HEK293 (cell line): ENCODE measurements at regions not wholly inside any gene's neighbourhood (a gene's known extent, or its start where the extent isn't known, plus 50 kb on each side); places are given as distances from the start of the nearest gene placed in this dataset.

ENCODE experiments used
- CTCF ChIA-PET: fragments of 350-600 bp; formaldehyde crosslinking; extraction: SDS; loops from one replicate; lab custom pipeline; 2021; ENCODE audit warnings: antibody characterized with exemption; lab: Yijun Ruan, JAX
- POLR2A ChIA-PET: fragments of 300-600 bp; formaldehyde crosslinking; extraction: SDS; loops from one replicate; lab custom pipeline; 2020; ENCODE audit warnings: antibody characterized with exemption, inconsistent platforms; lab: Yijun Ruan, JAX
- H3K27ac ChIP-seq: fragments of 200-500 bp; sonication (Bioruptor generic); 2 replicates; pipeline ENCODE4 v1.5.1; 2014; ENCODE audit warnings: low read depth, low read length, control low read depth, inconsistent platforms; ENCODE audit errors: extremely low read depth
- H3K36me3 ChIP-seq, 2 experiments: fragments of 200-500 bp in 1 of 2; sonication (Bioruptor generic) in 1 of 2; 1 replicate in 1 of 2; 2 replicates in 1 of 2; pipeline ENCODE4 v1.5.1; 2014 to 2017; ENCODE audit warnings: inconsistent platforms in 2 of 2, low read length in 2 of 2; ENCODE audit not compliant: control insufficient read depth in 2 of 2, insufficient read depth in 1 of 2
- H3K4me1 ChIP-seq: fragments of 200-500 bp; sonication (Bioruptor generic); 2 replicates; pipeline ENCODE4 v1.5.1; 2014; ENCODE audit warnings: mild to moderate bottlenecking, low read length, inconsistent platforms; ENCODE audit not compliant: control insufficient read depth, insufficient read depth
- H3K4me3 ChIP-seq: 2 replicates; pipeline ENCODE4 v1.5.1; 2011; ENCODE audit warnings: low read depth, mild to moderate bottlenecking, control low read depth, low read length, moderate library complexity
- H3K9me3 ChIP-seq: fragments of 200-500 bp; sonication (Bioruptor generic); 2 replicates; pipeline ENCODE4 v1.5.1; 2014; ENCODE audit warnings: low read depth, low read length, inconsistent platforms; ENCODE audit not compliant: control insufficient read depth, insufficient read depth
- AEBP2 ChIP-seq: fragments of 450-650 bp; formaldehyde crosslinking; IDR thresholded peaks from 2 replicates; pipeline ENCODE4 v1.5.1; 2016; ENCODE audit warnings: missing biosample characterization, missing genetic modification characterization, borderline replicate concordance
- BCL6B ChIP-seq: fragments of 450-650 bp; formaldehyde crosslinking; IDR thresholded peaks from 2 replicates; pipeline ENCODE4 v1.5.1; 2017; ENCODE audit warnings: missing biosample characterization, missing genetic modification characterization
- HOXC10 ChIP-seq: sonication (generic); formaldehyde crosslinking; IDR thresholded peaks from 2 replicates; pipeline ENCODE4 v1.8.1; 2023; ENCODE audit warnings: mild to moderate bottlenecking, missing genetic modification reagents
- KLF7 ChIP-seq: fragments of 450-650 bp; formaldehyde crosslinking; IDR thresholded peaks from 2 replicates; pipeline ENCODE4 v1.5.1; 2016; ENCODE audit warnings: missing biosample characterization, missing genetic modification characterization, borderline replicate concordance
- PRDM6 ChIP-seq: fragments of 450-650 bp; formaldehyde crosslinking; IDR thresholded peaks from 2 replicates; pipeline ENCODE4 v1.5.1; 2017; ENCODE audit warnings: missing biosample characterization, missing genetic modification characterization
- TCF7L2 ChIP-seq: IDR thresholded peaks from 2 replicates; pipeline ENCODE4 v1.6.1; 2011; ENCODE audit warnings: low read depth, mild to moderate bottlenecking, inconsistent platforms, low read length, moderate library complexity, borderline replicate concordance
- YY1 ChIP-seq: fragments of 450-650 bp; formaldehyde crosslinking; IDR thresholded peaks from 2 replicates; pipeline ENCODE4 v1.5.1; 2018; ENCODE audit warnings: missing biosample characterization, missing genetic modification characterization
- ZBTB1 ChIP-seq: fragments of 450-650 bp; formaldehyde crosslinking; IDR thresholded peaks from 2 replicates; pipeline ENCODE4 v1.5.1; 2016; ENCODE audit warnings: missing biosample characterization, missing genetic modification characterization
- ZBTB10 ChIP-seq: fragments of 450-650 bp; formaldehyde crosslinking; IDR thresholded peaks from 2 replicates; pipeline ENCODE4 v1.5.1; 2016; ENCODE audit warnings: missing biosample characterization, missing genetic modification characterization
- ZBTB17 ChIP-seq: fragments of 450-650 bp; formaldehyde crosslinking; IDR thresholded peaks from 2 replicates; pipeline ENCODE4 v1.5.1; 2016; ENCODE audit warnings: missing biosample characterization, missing genetic modification characterization
- ZBTB20 ChIP-seq: fragments of 450-650 bp; formaldehyde crosslinking; IDR thresholded peaks from 2 replicates; pipeline ENCODE4 v1.5.1; 2016; ENCODE audit warnings: missing biosample characterization, missing genetic modification characterization
- ZFP3 ChIP-seq: fragments of 450-650 bp; formaldehyde crosslinking; IDR thresholded peaks from 2 replicates; pipeline ENCODE4 v1.5.1; 2016; ENCODE audit warnings: low read depth, missing biosample characterization, missing genetic modification characterization
- ZFP37 ChIP-seq: fragments of 450-650 bp; formaldehyde crosslinking; IDR thresholded peaks from 2 replicates; pipeline ENCODE4 v1.5.1; 2016; ENCODE audit warnings: missing biosample characterization, missing genetic modification characterization
- ZNF132 ChIP-seq: fragments of 450-650 bp; formaldehyde crosslinking; IDR thresholded peaks from 2 replicates; pipeline ENCODE4 v1.5.1; 2017; ENCODE audit warnings: missing biosample characterization, missing genetic modification characterization, borderline replicate concordance
- ZNF157 ChIP-seq: fragments of 450-650 bp; formaldehyde crosslinking; IDR thresholded peaks from 2 replicates; pipeline ENCODE4 v1.5.1; 2016; ENCODE audit warnings: missing biosample characterization, missing genetic modification characterization
- ZNF174 ChIP-seq: fragments of 450-650 bp; formaldehyde crosslinking; IDR thresholded peaks from 2 replicates; pipeline ENCODE4 v1.5.0; 2017; ENCODE audit warnings: missing biosample characterization, mild to moderate bottlenecking, missing genetic modification characterization
- ZNF24 ChIP-seq: fragments of 450-650 bp; formaldehyde crosslinking; IDR thresholded peaks from 2 replicates; pipeline ENCODE4 v1.5.1; 2016; ENCODE audit warnings: missing biosample characterization, missing genetic modification characterization
- ZNF266 ChIP-seq: fragments of 450-650 bp; formaldehyde crosslinking; IDR thresholded peaks from 2 replicates; pipeline ENCODE4 v1.5.1; 2016; ENCODE audit warnings: missing biosample characterization, missing genetic modification characterization, low read depth
- ZNF341 ChIP-seq: fragments of 450-650 bp; formaldehyde crosslinking; IDR thresholded peaks from 2 replicates; pipeline ENCODE4; 2016; ENCODE audit warnings: low read depth, missing biosample characterization, missing genetic modification characterization
- ZNF366 ChIP-seq: fragments of 450-650 bp; formaldehyde crosslinking; conservative IDR thresholded peaks from 2 replicates; pipeline ENCODE4 v1.5.1; 2016; ENCODE audit warnings: missing biosample characterization, missing genetic modification characterization
- ZNF404 ChIP-seq: fragments of 450-650 bp; formaldehyde crosslinking; IDR thresholded peaks from 2 replicates; pipeline ENCODE4 v1.5.1; 2017; ENCODE audit warnings: missing biosample characterization, missing genetic modification characterization
- ZNF449 ChIP-seq: fragments of 450-650 bp; formaldehyde crosslinking; IDR thresholded peaks from 2 replicates; pipeline ENCODE4 v1.5.1; 2017; ENCODE audit warnings: missing biosample characterization, mild to moderate bottlenecking, missing genetic modification characterization, moderate library complexity
- ZNF670 ChIP-seq: fragments of 450-650 bp; formaldehyde crosslinking; IDR thresholded peaks from 2 replicates; pipeline ENCODE4 v1.5.1; 2016; ENCODE audit warnings: missing biosample characterization, missing genetic modification characterization, low read depth
- ZSCAN16 ChIP-seq: fragments of 450-650 bp; formaldehyde crosslinking; IDR thresholded peaks from 2 replicates; pipeline ENCODE4 v1.5.1; 2016; ENCODE audit warnings: missing biosample characterization, missing genetic modification characterization

GRCh38 chr6:74060354-74060753, 364.4 kb downstream of the CD109 start (continued):
- TF ChIP-seq HOXC10 (CRISPR knock-in tag): no peak

GRCh38 chr6:74058606-74059005, 362.6 kb downstream of the CD109 start:
- CTCF ChIA-PET: no interaction called here

GRCh38 chr6:74057326-74057725, 361.3 kb downstream of the CD109 start:
- ChIA-PET POLR2A (no interaction called here), CTCF (no interaction called here)
- Histone ChIP-seq H3K4me1 (no peaks in the 10 kb centered on the region), H3K9me3 (no peaks in the 10 kb centered on the region), H3K4me3 (no peak overlapping the region), H3K27ac (no peak overlapping the region), H3K36me3 (no peaks in the 10 kb centered on the region)
- no peak for TF ChIP-seq ZFP37
- TF ChIP-seq ZBTB1: no peak
- TF ChIP-seq AEBP2 (tag by site-specific recombination): no peak
- TF ChIP-seq ZNF266 (tag by site-specific recombination): no peak
- TF ChIP-seq ZNF404 (tag by site-specific recombination): no peak
- no peak for TF ChIP-seq ZNF449 (tag by site-specific recombination)
- TF ChIP-seq BCL6B (tag by site-specific recombination): no peak
- TF ChIP-seq ZNF157 (tag by site-specific recombination): no peak
- TF ChIP-seq ZNF670 (tag by site-specific recombination): no peak
- no peak for TF ChIP-seq PRDM6 (tag by site-specific recombination)
- no peak for TF ChIP-seq ZBTB20
- TF ChIP-seq KLF7 (tag by site-specific recombination): no peak

More at GRCh38 chr6:74058606-74059005, 362.6 kb downstream of the CD109 start:
- Histone ChIP-seq H3K9me3 (no peaks in the 10 kb centered on the region), H3K27ac (no peak overlapping the region), H3K4me1 (no peaks in the 10 kb centered on the region), H3K36me3 (no peaks in the 10 kb centered on the region), H3K4me3 (no peak overlapping the region)
- POLR2A ChIA-PET: no interaction called here
- TF ChIP-seq ZNF174: no peak

GRCh38 chr6:74054190-74054589, 358.2 kb downstream of the CD109 start:
- CTCF ChIA-PET: interaction anchor here (1.0 to 1.2 kb wide), 2 partner anchors 38 to 84 kb away, joined by 4 read pairs; no protein-coding TSS in a partner anchor
- Histone ChIP-seq H3K36me3 (no peaks in the 10 kb centered on the region), H3K4me1 (no peaks in the 10 kb centered on the region), H3K9me3 (no peaks in the 10 kb centered on the region), H3K27ac (no peak overlapping the region), H3K4me3 (no peak overlapping the region)
- POLR2A ChIA-PET: no interaction called here
- TF ChIP-seq ZNF366 (tag by site-specific recombination) (no peak), YY1 (tag by site-specific recombination) (no peak), ZSCAN16 (no peak), TCF7L2 (no peak), ZBTB17 (tag by site-specific recombination) (no peak), ZNF341 (tag by site-specific recombination) (no peak), ZFP3 (tag by site-specific recombination) (no peak), ZBTB10 (tag by site-specific recombination) (no peak), ZNF132 (no peak), ZNF24 (no peak)
